ENCODE measurements at regions not wholly inside any gene's neighbourhood (a gene's known extent, or its start where the extent isn't known, plus 50 kb on each side); places are given as distances from the start of the nearest gene placed in this dataset.

- TF ChIP-seq CTCF (IDR thresholded peaks at IDR 0.05 in 4 of 5, conservative IDR thresholded peaks at IDR 0.05 in 1 of 5) (no peak), POLR2A (IDR thresholded peaks at IDR 0.05) (no peak)
Measured at GRCh38 chr6:84309336-84309735, 81.9 kb upstream of the CEP162 start.
